IPS-20b (cell line): ENCODE measurements at regions not wholly inside any gene's neighbourhood (a gene's known extent, or its start where the extent isn't known, plus 50 kb on each side); places are given as distances from the start of the nearest gene placed in this dataset.

Experiments used
- H3K27ac ChIP-seq: one replicate; pipeline ENCODE4 v1.5.1; 2013; ENCODE audit warnings: low read length
- H3K27me3 ChIP-seq: 2 replicates; pipeline ENCODE4 v1.6.1; 2013; ENCODE audit warnings: mild to moderate bottlenecking, low read length, inconsistent platforms; ENCODE audit not compliant: insufficient read depth
- H3K36me3 ChIP-seq: 2 replicates; pipeline ENCODE4 v1.6.1; 2013; ENCODE audit warnings: low read depth, mild to moderate bottlenecking, inconsistent platforms, low read length, moderate library complexity; ENCODE audit not compliant: insufficient read depth
- H3K4me1 ChIP-seq: 2 replicates; pipeline ENCODE4 v1.6.1; 2013; ENCODE audit warnings: mild to moderate bottlenecking, control low read depth, inconsistent platforms, low read length, moderate library complexity; ENCODE audit not compliant: insufficient read depth
- H3K4me3 ChIP-seq: 2 replicates; pipeline ENCODE4 v1.5.1; 2013; ENCODE audit warnings: mild to moderate bottlenecking, low read length, inconsistent platforms
- H3K9ac ChIP-seq: 2 replicates; pipeline ENCODE4 v1.6.1; 2013; ENCODE audit warnings: low read depth, mild to moderate bottlenecking, inconsistent platforms, low read length, moderate library complexity
- H3K9me3 ChIP-seq: 2 replicates; pipeline ENCODE4 v1.6.1; 2013; ENCODE audit warnings: mild to moderate bottlenecking, low read depth, low read length, inconsistent platforms; ENCODE audit not compliant: insufficient read depth

- H3K9me3 ChIP-seq: no peaks in the 10 kb centered on the region
- no peak overlapping the region for H3K4me3 ChIP-seq
- no peaks in the 10 kb centered on the region for H3K36me3 ChIP-seq
- H3K4me1 ChIP-seq: no peaks in the 10 kb centered on the region
- no peak overlapping the region for H3K27ac ChIP-seq
- H3K9ac ChIP-seq: no peak overlapping the region
- no peaks in the 10 kb centered on the region for H3K27me3 ChIP-seq
These were observed 118.6 kb downstream of the MAT2B start for GRCh38 chr5:163623986-163624385.

GRCh38 chr5:163624431-163624830 lies 119.0 kb downstream of the MAT2B start:
- no peak overlapping the region for H3K27ac ChIP-seq
- no peak overlapping the region for H3K4me3 ChIP-seq
- no peak overlapping the region for H3K9ac ChIP-seq
- no peaks in the 10 kb centered on the region for H3K27me3 ChIP-seq
- H3K36me3 ChIP-seq: no peaks in the 10 kb centered on the region
- no peaks in the 10 kb centered on the region for H3K4me1 ChIP-seq
- no peaks in the 10 kb centered on the region for H3K9me3 ChIP-seq

GRCh38 chr5:163626904-163627434 lies 121.5 kb downstream of the MAT2B start:
- Histone ChIP-seq H3K9me3 (no peaks in the 10 kb centered on the region), H3K27me3 (no peaks in the 10 kb centered on the region), H3K36me3 (no peaks in the 10 kb centered on the region), H3K27ac (no peak overlapping the region), H3K9ac (no peak overlapping the region), H3K4me3 (no peak overlapping the region), H3K4me1 (no peaks in the 10 kb centered on the region)

- Histone ChIP-seq H3K4me3 (no peak overlapping the region), H3K9me3 (no peaks in the 10 kb centered on the region), H3K9ac (no peak overlapping the region), H3K27ac (no peak overlapping the region), H3K27me3 (no peaks in the 10 kb centered on the region), H3K4me1 (no peaks in the 10 kb centered on the region), H3K36me3 (no peaks in the 10 kb centered on the region)
These were observed 126.4 kb downstream of the MAT2B start for GRCh38 chr5:163631856-163632255.

- H3K27ac ChIP-seq: no peak overlapping the region
- no peak overlapping the region for H3K4me3 ChIP-seq
- no peak overlapping the region for H3K9ac ChIP-seq
- no peaks in the 10 kb centered on the region for H3K9me3 ChIP-seq
- H3K4me1 ChIP-seq: no peaks in the 10 kb centered on the region
- no peaks in the 10 kb centered on the region for H3K27me3 ChIP-seq
- H3K36me3 ChIP-seq: no peaks in the 10 kb centered on the region
These were observed 128.6 kb downstream of the MAT2B start for GRCh38 chr5:163633926-163634460.

- Histone ChIP-seq H3K4me1 (no peaks in the 10 kb centered on the region), H3K9ac (no peak overlapping the region), H3K9me3 (no peaks in the 10 kb centered on the region), H3K27ac (no peak overlapping the region), H3K4me3 (no peak overlapping the region), H3K27me3 (no peaks in the 10 kb centered on the region), H3K36me3 (no peaks in the 10 kb centered on the region)
These were observed 130.2 kb downstream of the MAT2B start for GRCh38 chr5:163635631-163636030.

- Histone ChIP-seq H3K4me1 (no peaks in the 10 kb centered on the region), H3K9ac (no peak overlapping the region), H3K36me3 (no peaks in the 10 kb centered on the region), H3K27me3 (no peaks in the 10 kb centered on the region), H3K4me3 (no peak overlapping the region), H3K27ac (no peak overlapping the region), H3K9me3 (no peaks in the 10 kb centered on the region)
These were observed 137.5 kb downstream of the MAT2B start for GRCh38 chr5:163642904-163643303.

GRCh38 chr5:163645421-163646416 lies 140.3 kb downstream of the MAT2B start:
- no peaks in the 10 kb centered on the region for H3K36me3 ChIP-seq
- no peak overlapping the region for H3K27ac ChIP-seq
- H3K4me1 ChIP-seq: no peaks in the 10 kb centered on the region
- no peaks in the 10 kb centered on the region for H3K9me3 ChIP-seq
- H3K4me3 ChIP-seq: no peak overlapping the region
- no peaks in the 10 kb centered on the region for H3K27me3 ChIP-seq
- H3K9ac ChIP-seq: no peak overlapping the region

- Histone ChIP-seq H3K9me3 (peaks cover 8% of the 10 kb centered on the region; the same call in 1 of the 2 replicates), H3K27ac (no peak overlapping the region), H3K36me3 (no peaks in the 10 kb centered on the region), H3K9ac (no peak overlapping the region), H3K4me1 (no peaks in the 10 kb centered on the region), H3K27me3 (no peaks in the 10 kb centered on the region), H3K4me3 (no peak overlapping the region)
These were observed 144.1 kb downstream of the MAT2B start for GRCh38 chr5:163649514-163649913.

GRCh38 chr5:163653526-163653925 lies 148.1 kb downstream of the MAT2B start:
- H3K4me1 ChIP-seq: no peaks in the 10 kb centered on the region
- peaks cover 8% of the 10 kb centered on the region; the same call in 1 of the 2 replicates for H3K9me3 ChIP-seq
- no peak overlapping the region for H3K9ac ChIP-seq
- H3K27me3 ChIP-seq: no peaks in the 10 kb centered on the region
- no peak overlapping the region for H3K27ac ChIP-seq
- no peak overlapping the region for H3K4me3 ChIP-seq
- no peaks in the 10 kb centered on the region for H3K36me3 ChIP-seq

GRCh38 chr5:163658702-163659567 lies 153.5 kb downstream of the MAT2B start:
- Histone ChIP-seq H3K27ac (no peak overlapping the region), H3K4me3 (no peak overlapping the region), H3K9ac (no peak overlapping the region)

More at GRCh38 chr5:163658702-163659567, 153.5 kb downstream of the MAT2B start:
- Histone ChIP-seq H3K36me3 (no peaks in the 10 kb centered on the region), H3K9me3 (peaks cover 2% of the 10 kb centered on the region; the same call in 1 of the 2 replicates), H3K4me1 (no peaks in the 10 kb centered on the region), H3K27me3 (no peaks in the 10 kb centered on the region)
